ENCODE measurements at regions not wholly inside any gene's neighbourhood (a gene's known extent, or its start where the extent isn't known, plus 50 kb on each side); places are given as distances from the start of the nearest gene placed in this dataset.

DNA sequence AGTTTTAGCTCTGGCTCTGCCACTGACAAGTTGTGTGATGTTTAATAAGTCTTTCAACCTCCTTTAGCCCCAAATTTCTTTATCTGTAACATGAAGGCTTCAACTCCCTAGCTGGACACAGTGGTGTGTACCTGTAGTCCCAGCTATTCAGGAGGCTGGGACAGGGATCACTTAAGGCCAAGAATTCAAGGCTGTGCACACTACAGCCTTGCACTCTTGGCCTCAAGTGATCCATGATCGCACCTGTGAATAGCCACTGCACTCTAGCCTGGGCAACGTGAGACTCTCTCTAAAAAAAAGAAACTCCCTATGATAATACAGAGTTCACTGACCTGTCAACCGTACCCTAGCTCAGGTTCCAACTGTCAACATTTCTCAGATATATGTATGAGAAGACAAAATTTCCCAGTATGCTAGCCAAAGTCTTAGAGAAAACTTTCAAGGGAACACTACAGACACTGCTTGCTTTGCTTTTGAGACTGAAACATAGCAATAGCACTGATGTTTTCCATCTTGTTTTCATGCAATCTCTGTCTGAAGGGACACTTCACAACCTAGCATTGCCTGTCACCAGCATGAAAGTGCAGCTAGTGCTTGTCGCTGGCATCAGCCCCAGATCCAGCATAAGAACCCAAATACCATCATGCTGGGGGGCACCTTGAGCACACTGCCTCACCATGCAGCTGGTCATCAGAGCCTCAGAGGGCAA is 51.6 kb upstream of the PTPN13 start:
- no peak overlapping the region for H2AFZ ChIP-seq (ENCODE audit: control insufficient read depth, low read length)
- H3K27ac ChIP-seq (ENCODE audit: control insufficient read depth, insufficient read depth, low read length): no peak overlapping the region
- no peak for FAIRE-seq
- H3K36me3 ChIP-seq (ENCODE audit: control insufficient read depth in 2 of 2, extremely low read depth in 1 of 2, insufficient read depth in 2 of 2, low read length in 2 of 2): no peaks in the 10 kb centered on the region
- DNase-seq (ENCODE audit: low read depth, low spot score): no peak
- H3K9ac ChIP-seq (ENCODE audit: control insufficient read depth, extremely low read depth, insufficient read depth, low read length): no peak overlapping the region
- no peak overlapping the region for H3K4me3 ChIP-seq (ENCODE audit: control insufficient read depth in 2 of 3, extremely low read depth in 1 of 3, insufficient read depth in 2 of 3, low read depth in 1 of 3, low read length in 3 of 3)
- H3K9me3 ChIP-seq (ENCODE audit: control insufficient read depth, low read depth, low read length): no peaks in the 10 kb centered on the region
- dilution Hi-C loops (cut with MboI; ENCODE audit: extremely low pct_ligation_motif_present, low sequenced_read_pairs): no loop called here
- no peaks in the 10 kb centered on the region for H3K9me1 ChIP-seq (ENCODE audit: control insufficient read depth, extremely low read depth, insufficient read depth, low read length)
- no peaks in the 10 kb centered on the region for H3K27me3 ChIP-seq (ENCODE audit: control insufficient read depth, extremely low read depth, insufficient read depth, low read length)
- H3K4me2 ChIP-seq (ENCODE audit: control insufficient read depth, extremely low read depth, insufficient read depth, low read depth, low read length): no peak overlapping the region
- no peaks in the 10 kb centered on the region for H3K79me2 ChIP-seq (ENCODE audit: control insufficient read depth, insufficient read depth, low read length)
- no peaks in the 10 kb centered on the region for H3K4me1 ChIP-seq (ENCODE audit: control insufficient read depth, extremely low read depth, insufficient read depth, low read length)
- TF ChIP-seq EZH2 (IDR thresholded peaks at IDR 0.05; ENCODE audit: low read length): no peak
- TF ChIP-seq, protein P1, sequence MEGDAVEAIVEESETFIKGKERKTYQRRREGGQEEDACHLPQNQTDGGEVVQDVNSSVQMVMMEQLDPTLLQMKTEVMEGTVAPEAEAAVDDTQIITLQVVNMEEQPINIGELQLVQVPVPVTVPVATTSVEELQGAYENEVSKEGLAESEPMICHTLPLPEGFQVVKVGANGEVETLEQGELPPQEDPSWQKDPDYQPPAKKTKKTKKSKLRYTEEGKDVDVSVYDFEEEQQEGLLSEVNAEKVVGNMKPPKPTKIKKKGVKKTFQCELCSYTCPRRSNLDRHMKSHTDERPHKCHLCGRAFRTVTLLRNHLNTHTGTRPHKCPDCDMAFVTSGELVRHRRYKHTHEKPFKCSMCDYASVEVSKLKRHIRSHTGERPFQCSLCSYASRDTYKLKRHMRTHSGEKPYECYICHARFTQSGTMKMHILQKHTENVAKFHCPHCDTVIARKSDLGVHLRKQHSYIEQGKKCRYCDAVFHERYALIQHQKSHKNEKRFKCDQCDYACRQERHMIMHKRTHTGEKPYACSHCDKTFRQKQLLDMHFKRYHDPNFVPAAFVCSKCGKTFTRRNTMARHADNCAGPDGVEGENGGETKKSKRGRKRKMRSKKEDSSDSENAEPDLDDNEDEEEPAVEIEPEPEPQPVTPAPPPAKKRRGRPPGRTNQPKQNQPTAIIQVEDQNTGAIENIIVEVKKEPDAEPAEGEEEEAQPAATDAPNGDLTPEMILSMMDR (optimal IDR thresholded peaks at IDR 0.05 in 1 of 3, IDR thresholded peaks at IDR 0.05 in 1 of 3, conservative IDR thresholded peaks at IDR 0.05 in 1 of 3; ENCODE audit: extremely low read depth in 1 of 3, insufficient read depth in 2 of 3, low read length in 3 of 3): no peak
- H4K20me1 ChIP-seq (ENCODE audit: control insufficient read depth, extremely low read depth, insufficient read depth, low read length): no peaks in the 10 kb centered on the region

DNA sequence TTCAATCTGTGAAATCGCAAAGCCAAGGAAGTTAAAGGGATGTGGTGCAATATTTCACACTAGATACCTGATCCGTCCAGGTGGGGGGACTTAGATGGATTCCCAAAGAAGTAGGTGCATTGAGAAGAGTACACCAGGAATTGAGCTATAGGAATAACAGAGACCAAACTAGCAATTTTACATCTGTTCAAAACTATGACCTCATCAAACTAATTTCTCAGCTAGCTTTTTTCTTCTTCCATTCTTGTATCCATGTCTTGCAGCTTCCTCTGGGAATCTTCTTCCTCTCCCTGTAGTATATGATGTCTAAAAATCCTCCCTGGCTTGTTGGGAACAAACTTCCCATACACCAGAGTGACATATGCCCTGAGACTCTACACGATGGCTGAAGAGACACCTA is 51.0 kb upstream of the PTPN13 start:
- FAIRE-seq (peak; percentile 5), DNase-seq (ENCODE audit: low read depth, low spot score) (no peak)
- H3K9me1 ChIP-seq (ENCODE audit: control insufficient read depth, extremely low read depth, insufficient read depth, low read length): no peaks in the 10 kb centered on the region
- H3K79me2 ChIP-seq (ENCODE audit: control insufficient read depth, insufficient read depth, low read length): no peaks in the 10 kb centered on the region
- H3K27me3 ChIP-seq (ENCODE audit: control insufficient read depth, extremely low read depth, insufficient read depth, low read length): no peaks in the 10 kb centered on the region
- H3K4me1 ChIP-seq (ENCODE audit: control insufficient read depth, extremely low read depth, insufficient read depth, low read length): no peaks in the 10 kb centered on the region
- no peak overlapping the region for H3K9ac ChIP-seq (ENCODE audit: control insufficient read depth, extremely low read depth, insufficient read depth, low read length)
- H3K4me3 ChIP-seq (ENCODE audit: control insufficient read depth in 2 of 3, extremely low read depth in 1 of 3, insufficient read depth in 2 of 3, low read depth in 1 of 3, low read length in 3 of 3): no peak overlapping the region
- H3K36me3 ChIP-seq (ENCODE audit: control insufficient read depth in 2 of 2, extremely low read depth in 1 of 2, insufficient read depth in 2 of 2, low read length in 2 of 2): peaks cover 0 to 2% of the 10 kb centered on the region in 2 experiments
- H3K4me2 ChIP-seq (ENCODE audit: control insufficient read depth, extremely low read depth, insufficient read depth, low read depth, low read length): no peak overlapping the region
- H3K9me3 ChIP-seq (ENCODE audit: control insufficient read depth, low read depth, low read length): no peaks in the 10 kb centered on the region
- no peaks in the 10 kb centered on the region for H4K20me1 ChIP-seq (ENCODE audit: control insufficient read depth, extremely low read depth, insufficient read depth, low read length)
- no peak for TF ChIP-seq EZH2 (IDR thresholded peaks at IDR 0.05; ENCODE audit: low read length)
- TF ChIP-seq, protein P1 (optimal IDR thresholded peaks at IDR 0.05 in 1 of 3, IDR thresholded peaks at IDR 0.05 in 1 of 3, conservative IDR thresholded peaks at IDR 0.05 in 1 of 3; ENCODE audit: extremely low read depth in 1 of 3, insufficient read depth in 2 of 3, low read length in 3 of 3): no peak
- no peak overlapping the region for H3K27ac ChIP-seq (ENCODE audit: control insufficient read depth, insufficient read depth, low read length)
- H2AFZ ChIP-seq (ENCODE audit: control insufficient read depth, low read length): no peak overlapping the region
- dilution Hi-C loops (cut with MboI; ENCODE audit: extremely low pct_ligation_motif_present, low sequenced_read_pairs): no loop called here

Data from keratinocyte (primary cell).